Suprapubic skin (tissue), 4 donors: ENCODE measurements at regions not wholly inside any gene's neighbourhood (a gene's known extent, or its start where the extent isn't known, plus 50 kb on each side); places are given as distances from the start of the nearest gene placed in this dataset.

Experiments
- EP300 ChIP-seq: sonication (generic); formaldehyde crosslinking; IDR thresholded peaks from one replicate; pipeline ENCODE4 v1.6.1; 2017; ENCODE audit warnings: antibody characterized with exemption
- POLR2A ChIP-seq, 2 donors: fragments of 450-650 bp; IDR thresholded peaks; one replicate each; pipeline ENCODE4 v1.6.1; 2017; ENCODE audit warnings: antibody characterized with exemption in 2 of 2, mild to moderate bottlenecking in 2 of 2, moderate library complexity in 2 of 2
- POLR2AphosphoS5 ChIP-seq, 3 donors: sonication (generic); formaldehyde crosslinking; IDR thresholded peaks; one replicate each; pipeline ENCODE4 v1.6.1; 2017; ENCODE audit warnings: antibody characterized with exemption in 3 of 3
- TF ChIP-seq, protein P1 (sequence below), 2 donors: fragments of 200-600 bp in 1 of 2; fragments of 450-650 bp in 1 of 2; sonication (generic) in 1 of 2; IDR thresholded peaks; one replicate each; pipeline ENCODE4 v1.5.1; 2016 to 2019; ENCODE audit warnings: antibody characterized with exemption in 2 of 2, mild to moderate bottlenecking in 1 of 2, moderate library complexity in 1 of 2

DNA sequence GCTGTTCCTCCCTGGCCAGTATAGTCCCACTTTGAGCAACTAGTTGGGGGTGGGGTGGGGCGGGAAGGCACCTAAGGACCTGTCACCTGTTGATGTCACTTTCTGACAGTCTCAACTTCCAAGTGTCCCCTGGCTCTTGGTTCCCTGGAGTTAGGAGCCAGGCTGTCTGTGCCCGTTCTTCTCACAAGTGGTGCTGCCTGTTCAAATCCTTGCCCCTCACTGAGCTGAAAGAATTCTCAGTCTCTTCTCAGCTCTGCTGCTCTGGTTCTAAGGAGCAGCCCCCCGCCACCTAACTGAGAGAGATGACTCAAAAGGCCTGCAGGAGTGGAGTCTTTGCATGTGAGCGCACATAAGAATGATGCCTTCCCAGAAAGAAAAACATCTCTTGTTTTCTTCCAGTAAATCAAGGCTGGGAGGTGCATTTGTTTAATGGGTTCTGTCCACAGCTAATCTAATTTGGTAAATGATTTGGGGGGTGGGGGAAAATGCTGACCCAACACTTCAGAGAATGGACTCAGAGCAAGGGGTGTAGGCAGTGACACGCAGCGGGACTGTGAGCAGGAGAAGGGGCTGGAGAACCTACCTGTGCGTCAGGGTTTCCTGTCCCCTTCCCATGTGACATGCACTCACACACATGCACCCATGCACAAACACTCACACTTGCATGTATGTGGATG, 78.2 kb upstream of the NLRP1 start:
- TF ChIP-seq, protein P1, sequence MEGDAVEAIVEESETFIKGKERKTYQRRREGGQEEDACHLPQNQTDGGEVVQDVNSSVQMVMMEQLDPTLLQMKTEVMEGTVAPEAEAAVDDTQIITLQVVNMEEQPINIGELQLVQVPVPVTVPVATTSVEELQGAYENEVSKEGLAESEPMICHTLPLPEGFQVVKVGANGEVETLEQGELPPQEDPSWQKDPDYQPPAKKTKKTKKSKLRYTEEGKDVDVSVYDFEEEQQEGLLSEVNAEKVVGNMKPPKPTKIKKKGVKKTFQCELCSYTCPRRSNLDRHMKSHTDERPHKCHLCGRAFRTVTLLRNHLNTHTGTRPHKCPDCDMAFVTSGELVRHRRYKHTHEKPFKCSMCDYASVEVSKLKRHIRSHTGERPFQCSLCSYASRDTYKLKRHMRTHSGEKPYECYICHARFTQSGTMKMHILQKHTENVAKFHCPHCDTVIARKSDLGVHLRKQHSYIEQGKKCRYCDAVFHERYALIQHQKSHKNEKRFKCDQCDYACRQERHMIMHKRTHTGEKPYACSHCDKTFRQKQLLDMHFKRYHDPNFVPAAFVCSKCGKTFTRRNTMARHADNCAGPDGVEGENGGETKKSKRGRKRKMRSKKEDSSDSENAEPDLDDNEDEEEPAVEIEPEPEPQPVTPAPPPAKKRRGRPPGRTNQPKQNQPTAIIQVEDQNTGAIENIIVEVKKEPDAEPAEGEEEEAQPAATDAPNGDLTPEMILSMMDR (IDR thresholded peaks at IDR 0.05) = no peak
- TF ChIP-seq POLR2A (IDR thresholded peaks at IDR 0.05) (no peak), POLR2AphosphoS5 (IDR thresholded peaks at IDR 0.05) (no peak), EP300 (no peak)
